Prostate gland (tissue), 2 donors: ENCODE measurements at regions not wholly inside any gene's neighbourhood (a gene's known extent, or its start where the extent isn't known, plus 50 kb on each side); places are given as distances from the start of the nearest gene placed in this dataset.

ENCODE experiments used
- CTCF ChIP-seq, 4 experiments: fragments of 200-600 bp in 2 of 4; fragments of 450-650 bp in 2 of 4; sonication (generic) in 2 of 4; IDR thresholded peaks; 1 replicate in 3 of 4; 2 replicates in 1 of 4; pipeline ENCODE4 v1.5.1; 2016 to 2019; ENCODE audit warnings: antibody characterized with exemption in 4 of 4, mild to moderate bottlenecking in 2 of 4, moderate library complexity in 2 of 4
- POLR2A ChIP-seq: fragments of 450-650 bp; IDR thresholded peaks from one replicate; pipeline ENCODE4 v1.6.1; 2016; ENCODE audit warnings: antibody characterized with exemption, mild to moderate bottlenecking
- POLR2AphosphoS5 ChIP-seq: sonication (generic); formaldehyde crosslinking; IDR thresholded peaks from one replicate; pipeline ENCODE4 v1.6.1; 2017; ENCODE audit warnings: antibody characterized with exemption

- TF ChIP-seq CTCF (IDR thresholded peaks at IDR 0.05) (no peak), POLR2A (no peak), POLR2AphosphoS5 (no peak)
Observed at GRCh38 chr12:11969437-11970154, 101.1 kb upstream of the BCL2L14 start.
